Fibroblast of skin of abdomen (primary cell): ENCODE measurements at regions not wholly inside any gene's neighbourhood (a gene's known extent, or its start where the extent isn't known, plus 50 kb on each side); places are given as distances from the start of the nearest gene placed in this dataset.

ENCODE experiments used
- DNase-seq: peaks from one replicate; pipeline ENCODE4 v3.0.0-alpha.2; 2013

- DNase-seq = peak; percentile 59
Observed at GRCh38 chr14:61191733-61192132, 89.4 kb downstream of the TMEM30B start.

DNA sequence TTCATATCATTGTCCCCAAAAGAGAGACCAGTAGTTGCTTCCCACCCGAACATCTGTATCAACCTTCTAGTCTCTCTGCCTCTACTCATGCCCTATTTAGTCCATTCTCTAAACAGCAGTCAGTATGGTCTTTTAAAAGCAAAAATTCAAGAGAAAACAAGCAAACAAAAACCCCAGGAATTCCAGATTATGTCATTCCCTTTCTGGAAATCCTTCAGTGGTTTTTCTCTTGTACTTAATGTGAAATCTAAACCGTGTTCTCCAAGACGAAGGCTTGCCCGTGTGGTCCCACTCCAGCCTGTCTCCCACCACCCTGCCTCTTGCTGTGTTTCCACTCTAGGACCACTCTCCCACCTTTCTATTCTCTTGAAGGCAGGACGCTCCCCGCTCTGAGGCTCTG is 90.8 kb downstream of the TMEM30B start:
- DNase-seq = no peak

GRCh38 chr14:61188978-61189808 is 91.9 kb downstream of the TMEM30B start:
- DNase-seq = peak; percentile 75

GRCh38 chr14:61188196-61188595 is 92.9 kb downstream of the TMEM30B start:
- no peak for DNase-seq

DNA sequence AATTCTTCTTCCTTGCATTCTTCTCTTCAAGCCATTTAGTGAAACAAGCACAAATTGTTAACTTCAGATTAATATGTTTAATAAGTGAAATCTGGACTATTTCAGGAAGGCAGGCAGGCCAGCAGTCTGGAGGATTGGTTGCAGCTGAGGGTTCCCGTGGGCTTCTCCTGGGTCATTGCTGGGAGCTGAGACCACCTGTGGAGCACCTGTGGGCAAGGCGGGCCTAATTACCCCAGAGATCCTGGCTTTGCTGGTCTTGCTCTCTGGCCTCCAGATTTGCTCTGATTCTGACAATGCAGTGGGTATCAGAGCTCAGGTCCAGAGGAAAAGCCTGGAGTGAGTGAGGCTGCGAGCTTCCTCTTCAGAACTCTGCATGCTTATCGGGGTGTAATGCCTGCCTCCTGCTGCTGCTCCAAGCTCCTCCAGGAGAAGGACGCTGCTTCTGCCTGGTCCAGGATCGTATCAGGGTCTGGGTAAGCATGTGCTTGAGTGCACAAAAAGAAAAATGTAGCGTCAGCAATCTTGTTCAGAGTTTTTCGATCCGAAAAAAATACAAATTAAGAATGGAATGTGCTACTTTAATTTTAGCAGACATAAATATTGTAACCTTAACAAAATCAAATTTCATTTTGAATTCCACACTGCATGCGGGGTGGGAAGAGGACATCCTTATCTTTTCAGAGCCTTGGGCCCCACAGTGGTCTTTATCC is 93.8 kb downstream of the TMEM30B start:
- no peak for DNase-seq

DNA sequence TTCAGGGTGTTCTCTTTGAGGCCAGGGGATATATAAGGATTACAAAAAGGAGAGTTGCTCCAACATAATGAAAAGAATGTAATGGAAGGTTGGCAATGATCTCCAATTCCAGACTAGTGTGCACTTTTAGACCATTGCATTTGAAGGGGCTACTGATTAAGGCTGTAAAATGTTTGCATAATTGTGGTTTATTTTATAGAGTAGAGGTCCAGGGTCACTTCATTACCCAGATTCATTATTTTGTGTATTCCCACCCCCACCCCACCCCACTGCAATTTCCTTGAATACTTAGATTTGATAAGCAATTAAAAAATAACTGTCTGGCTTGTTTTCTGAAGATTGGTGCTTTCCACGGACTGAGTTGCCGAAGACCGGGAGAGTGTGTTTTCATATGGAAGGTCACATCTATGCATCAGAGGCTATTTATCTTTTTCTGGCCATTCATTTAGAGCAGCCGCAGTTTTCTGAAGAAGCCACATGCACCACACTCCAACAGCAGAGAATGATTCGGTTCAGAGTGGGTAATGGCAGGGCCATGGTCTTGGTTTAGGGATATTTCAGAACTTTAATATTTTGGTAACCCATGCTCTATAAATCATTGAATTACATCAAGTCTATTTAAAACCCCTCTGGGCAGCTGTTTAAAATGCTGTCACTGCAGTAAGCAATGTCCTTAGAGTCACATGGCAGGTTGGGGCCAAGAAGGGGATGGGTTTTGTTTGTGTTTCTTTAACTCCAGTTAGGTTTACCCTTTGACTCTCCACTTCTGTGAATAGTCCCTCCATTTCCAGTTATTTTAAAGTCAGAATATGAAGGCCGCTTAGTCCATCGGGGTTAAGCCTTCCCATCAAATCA is 94.6 kb downstream of the TMEM30B start:
- no peak for DNase-seq

GRCh38 chr14:61185534-61185933 is 95.6 kb downstream of the TMEM30B start:
- no peak for DNase-seq

DNA sequence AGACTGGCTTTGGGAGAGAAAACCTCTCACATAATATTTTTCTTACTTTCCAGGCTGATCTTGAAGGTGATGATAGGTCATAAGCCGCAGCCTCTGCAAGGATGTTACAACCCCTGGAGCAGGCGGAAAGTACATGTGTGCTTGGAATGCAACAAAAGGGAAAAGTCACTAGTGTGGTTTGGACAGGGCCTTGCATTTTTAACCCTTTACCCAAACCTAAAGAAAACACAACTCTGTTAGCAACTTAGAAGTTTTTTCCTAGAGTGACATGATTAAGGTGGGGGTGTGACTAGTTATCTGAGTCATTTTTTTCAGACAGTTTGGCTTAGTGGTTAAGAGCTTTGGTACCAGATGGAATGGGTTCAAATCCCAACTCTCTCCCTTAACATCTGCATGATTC is 97.0 kb downstream of the TMEM30B start:
- peak; percentile 100 for DNase-seq

GRCh38 chr14:61183196-61183885 is 97.8 kb downstream of the TMEM30B start:
- no peak for DNase-seq

GRCh38 chr14:61179796-61180398 is 101.2 kb downstream of the TMEM30B start:
- peak; percentile 50 for DNase-seq

GRCh38 chr14:61179061-61179690 is 102.0 kb downstream of the TMEM30B start:
- no peak for DNase-seq

- peak; percentile 97 for DNase-seq
Observed at GRCh38 chr14:61178226-61179060, 102.7 kb downstream of the TMEM30B start.

- peak; percentile 51 for DNase-seq
Observed at GRCh38 chr14:61177279-61178225, 103.6 kb downstream of the TMEM30B start.

- DNase-seq = no peak
Observed at GRCh38 chr14:61176686-61177085, 104.5 kb downstream of the TMEM30B start.

DNA sequence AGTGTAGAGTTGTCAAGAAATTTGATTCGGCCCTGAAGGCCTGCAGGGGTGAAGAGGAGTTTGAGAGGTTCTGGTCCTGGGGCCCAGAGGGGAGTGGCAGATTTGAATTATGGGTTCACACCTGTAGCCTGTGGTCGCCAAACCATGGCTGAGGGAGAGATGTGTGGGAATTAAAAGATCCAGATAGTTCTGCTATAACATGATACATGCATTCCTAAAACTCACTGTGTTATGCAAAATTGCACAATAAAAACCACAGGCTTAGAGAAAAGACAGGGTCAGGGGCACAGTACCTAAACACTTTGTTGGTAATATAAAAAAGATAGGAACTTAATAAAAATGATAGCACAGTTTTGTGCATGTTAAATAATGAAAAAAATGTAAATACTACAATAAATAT is 106.2 kb downstream of the TMEM30B start:
- DNase-seq = peak; percentile 72

DNA sequence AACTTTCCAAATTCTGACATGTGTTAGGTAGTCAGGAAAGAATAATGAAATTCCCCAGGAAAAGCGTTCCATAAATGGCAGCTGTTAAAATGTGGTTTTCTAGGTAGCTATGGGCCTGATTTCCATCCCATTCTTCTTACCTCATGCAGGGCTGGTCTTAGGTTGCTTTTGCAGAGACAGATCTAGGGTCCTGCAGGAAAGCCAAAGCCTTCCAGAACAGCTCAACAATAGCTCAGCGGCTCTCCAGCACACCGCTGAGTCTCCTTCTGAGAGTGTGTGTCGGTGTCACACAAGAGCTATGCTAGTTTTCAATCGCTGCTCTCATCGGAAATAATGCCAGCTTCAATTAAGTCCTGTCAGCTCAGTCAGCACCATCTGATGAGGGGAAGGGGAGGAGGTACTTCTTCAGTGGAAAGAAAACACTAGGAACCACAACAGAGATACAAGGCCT is 106.7 kb downstream of the TMEM30B start:
- no peak for DNase-seq

- DNase-seq = no peak
Observed at GRCh38 chr14:61171727-61172126, 109.4 kb downstream of the TMEM30B start.

- no peak for DNase-seq
Observed at GRCh38 chr14:61168141-61168540, 113.0 kb downstream of the TMEM30B start.

DNA sequence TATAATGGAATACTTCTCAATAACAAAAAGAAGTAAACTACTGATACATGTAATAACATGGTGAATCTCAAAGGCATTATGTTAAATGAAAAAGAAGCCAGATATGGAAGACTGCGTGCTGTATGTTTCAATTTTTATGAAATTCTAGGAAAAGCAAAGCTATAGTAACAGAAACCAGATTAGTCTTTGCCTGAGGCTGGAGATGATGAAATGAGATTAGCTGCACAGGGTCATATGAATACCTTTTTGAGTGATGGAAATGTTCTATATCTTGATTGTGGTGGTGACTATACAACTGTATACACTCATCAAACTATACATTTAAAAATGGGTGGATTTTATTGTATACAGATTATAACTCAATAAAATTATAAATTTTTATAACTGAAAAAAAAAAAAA is 113.5 kb downstream of the TMEM30B start:
- DNase-seq = no peak
